Activated T-cell treated with anti-CD3 and anti-CD28 coated beads, Interleukin-2, amount 50 U/mL, for 24 hours (primary cell): ENCODE measurements at regions not wholly inside any gene's neighbourhood (a gene's known extent, or its start where the extent isn't known, plus 50 kb on each side); places are given as distances from the start of the nearest gene placed in this dataset.
"Not testable (repeated sequence)": the region's sequence is repeated elsewhere in the genome, so short reads cannot be mapped to it uniquely, and the experiment has no call there.

Source experiments
- DNase-seq: peaks from one replicate; pipeline ENCODE4 v3.0.0-alpha.2; 2020
- H3K27ac Mint-ChIP-seq: 2 replicates; pipeline ENCODE4 v1.8.0; 2020; ENCODE audit warnings: mild to moderate bottlenecking, mixed read lengths
- H3K27me3 Mint-ChIP-seq: 2 replicates; pipeline ENCODE4 v1.8.0; 2020; ENCODE audit warnings: mixed read lengths
- H3K36me3 Mint-ChIP-seq: 2 replicates; pipeline ENCODE4 v1.8.0; 2020; ENCODE audit warnings: low read depth, mixed read lengths
- H3K4me1 Mint-ChIP-seq: 2 replicates; pipeline ENCODE4 v1.8.0; 2020; ENCODE audit warnings: low read depth, mixed read lengths
- H3K4me3 Mint-ChIP-seq: 2 replicates; pipeline ENCODE4 v1.8.0; 2020; ENCODE audit warnings: mild to moderate bottlenecking, moderate library complexity, mixed read lengths
- H3K9me3 Mint-ChIP-seq: 2 replicates; pipeline ENCODE4 v1.8.0; 2020; ENCODE audit warnings: mixed read lengths

DNA sequence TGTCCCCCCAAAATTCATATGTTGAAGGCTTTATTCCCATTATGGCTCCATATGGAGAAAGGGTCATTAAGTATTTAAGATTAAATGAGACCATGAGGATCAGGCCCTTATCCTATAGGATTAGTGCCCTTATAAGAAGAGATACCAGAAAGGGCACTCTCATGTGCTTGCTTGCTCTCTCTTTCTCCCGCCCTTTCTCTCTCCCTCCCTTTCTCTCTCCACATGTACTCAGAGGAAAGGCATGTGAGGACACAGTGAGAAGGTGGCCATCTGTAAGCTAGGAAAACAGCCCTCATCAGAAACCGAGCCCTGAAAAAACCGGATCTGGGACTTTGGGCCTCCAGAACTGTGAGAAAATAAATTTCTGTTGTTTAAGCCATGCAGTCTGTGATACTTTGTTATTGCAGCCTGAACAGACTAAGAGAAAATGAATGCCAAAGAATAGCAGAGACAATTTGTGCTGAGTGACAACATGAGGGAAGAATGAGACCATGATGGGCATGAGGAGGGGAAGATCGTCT is 300.0 kb upstream of the SLC39A10 start:
- Mint-ChIP-seq H3K27ac (no peak overlapping the region), H3K4me3 (no peak overlapping the region), H3K9me3 (no peaks in the 10 kb centered on the region), H3K4me1 (peaks cover 29% of the 10 kb centered on the region), H3K27me3 (no peaks in the 10 kb centered on the region), H3K36me3 (no peaks in the 10 kb centered on the region)
- no peak for DNase-seq

DNA sequence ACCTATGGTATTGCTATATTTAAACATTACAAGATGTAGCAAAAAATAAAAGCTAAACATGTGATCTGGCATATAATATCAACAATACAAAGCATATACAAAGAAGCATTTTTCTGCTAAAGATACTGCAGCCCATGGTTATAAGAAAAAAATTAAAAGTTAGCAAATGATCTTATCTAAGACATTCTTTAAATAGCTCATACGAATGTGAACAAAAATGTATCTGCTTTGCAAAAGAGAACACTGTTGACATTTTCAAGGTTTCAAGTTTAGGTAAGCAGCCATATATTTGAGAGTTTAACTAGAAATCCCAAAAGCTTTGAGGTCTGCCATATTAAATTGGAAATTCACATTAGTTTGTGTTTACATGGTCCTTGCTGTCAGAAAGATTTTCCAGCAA is 301.0 kb upstream of the SLC39A10 start:
- no peak overlapping the region for H3K27ac Mint-ChIP-seq
- no peaks in the 10 kb centered on the region for H3K36me3 Mint-ChIP-seq
- no peak overlapping the region for H3K4me3 Mint-ChIP-seq
- H3K9me3 Mint-ChIP-seq: no peaks in the 10 kb centered on the region
- DNase-seq: no peak
- H3K4me1 Mint-ChIP-seq: peaks cover 26% of the 10 kb centered on the region
- no peaks in the 10 kb centered on the region for H3K27me3 Mint-ChIP-seq

GRCh38 chr2:195352581-195352980 is 304.4 kb upstream of the SLC39A10 start:
- Mint-ChIP-seq H3K9me3 (peaks cover 4% of the 10 kb centered on the region), H3K27ac (no peak overlapping the region), H3K4me1 (no peaks in the 10 kb centered on the region), H3K4me3 (no peak overlapping the region), H3K27me3 (no peaks in the 10 kb centered on the region), H3K36me3 (no peaks in the 10 kb centered on the region)
- no peak for DNase-seq

GRCh38 chr2:195343942-195344530 is 313.0 kb upstream of the SLC39A10 start:
- H3K4me3 Mint-ChIP-seq: no peak overlapping the region
- peaks cover 6% of the 10 kb centered on the region for H3K4me1 Mint-ChIP-seq
- DNase-seq: no peak
- no peak overlapping the region for H3K27ac Mint-ChIP-seq
- no peaks in the 10 kb centered on the region for H3K9me3 Mint-ChIP-seq
- H3K27me3 Mint-ChIP-seq: no peaks in the 10 kb centered on the region
- H3K36me3 Mint-ChIP-seq: no peaks in the 10 kb centered on the region

- DNase-seq: no peak
- Mint-ChIP-seq H3K4me1 (peaks cover 6% of the 10 kb centered on the region), H3K27me3 (no peaks in the 10 kb centered on the region), H3K4me3 (no peak overlapping the region), H3K27ac (no peak overlapping the region), H3K36me3 (no peaks in the 10 kb centered on the region), H3K9me3 (no peaks in the 10 kb centered on the region)
Measured at GRCh38 chr2:195343540-195343939, 313.5 kb upstream of the SLC39A10 start.

GRCh38 chr2:195342061-195342460 is 315.0 kb upstream of the SLC39A10 start:
- Mint-ChIP-seq H3K36me3 (no peaks in the 10 kb centered on the region), H3K27ac (no peak overlapping the region), H3K4me1 (peaks cover 6% of the 10 kb centered on the region), H3K9me3 (no peaks in the 10 kb centered on the region), H3K27me3 (no peaks in the 10 kb centered on the region), H3K4me3 (no peak overlapping the region)
- no peak for DNase-seq

DNA sequence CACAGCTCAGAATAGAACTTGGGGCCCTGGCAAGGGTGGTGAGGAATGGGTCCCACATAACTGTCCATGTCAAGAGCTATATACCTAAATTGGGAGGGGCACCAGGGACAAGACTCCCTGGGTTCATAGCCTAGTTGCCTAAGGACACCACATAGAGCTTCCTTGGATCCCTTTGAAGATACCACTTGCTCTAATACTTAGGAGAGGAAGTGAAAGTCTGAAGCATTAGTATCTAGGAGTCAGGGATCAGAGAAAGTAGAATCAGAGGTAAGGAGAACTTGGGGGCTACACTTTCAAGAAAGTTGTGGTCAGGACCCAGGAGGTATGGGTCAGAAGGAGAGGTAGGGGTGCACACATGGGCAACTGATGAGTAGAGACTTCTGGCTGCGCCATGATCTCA is 318.2 kb upstream of the SLC39A10 start:
- no peak overlapping the region for H3K27ac Mint-ChIP-seq
- no peak overlapping the region for H3K4me3 Mint-ChIP-seq
- DNase-seq: no peak
- no peaks in the 10 kb centered on the region for H3K9me3 Mint-ChIP-seq
- peaks cover 2% of the 10 kb centered on the region for H3K4me1 Mint-ChIP-seq
- H3K27me3 Mint-ChIP-seq: no peaks in the 10 kb centered on the region
- H3K36me3 Mint-ChIP-seq: no peaks in the 10 kb centered on the region

DNA sequence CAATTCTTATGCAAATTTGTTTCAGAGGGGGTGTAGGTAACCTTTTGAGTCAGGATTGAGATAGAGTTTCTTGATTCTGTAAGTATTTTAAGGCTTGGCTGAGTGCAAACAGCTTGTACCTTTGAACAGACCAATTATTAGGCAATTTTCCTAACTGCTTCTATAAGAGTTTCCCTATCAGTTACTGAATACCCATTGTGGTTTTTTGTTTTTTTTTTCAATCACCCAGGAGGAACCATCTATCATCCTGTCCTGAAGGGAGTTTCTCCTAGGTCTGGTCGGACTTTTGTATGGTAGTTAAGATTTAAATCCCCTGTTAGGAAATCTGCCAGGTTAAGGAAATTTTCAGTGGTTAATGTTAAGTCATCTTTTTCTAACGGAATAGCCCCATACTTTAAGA is 319.4 kb upstream of the SLC39A10 start:
- no peaks in the 10 kb centered on the region for H3K9me3 Mint-ChIP-seq
- no peak overlapping the region for H3K27ac Mint-ChIP-seq
- H3K4me3 Mint-ChIP-seq: no peak overlapping the region
- no peaks in the 10 kb centered on the region for H3K4me1 Mint-ChIP-seq
- H3K27me3 Mint-ChIP-seq: no peaks in the 10 kb centered on the region
- DNase-seq: no peak
- H3K36me3 Mint-ChIP-seq: no peaks in the 10 kb centered on the region

DNA sequence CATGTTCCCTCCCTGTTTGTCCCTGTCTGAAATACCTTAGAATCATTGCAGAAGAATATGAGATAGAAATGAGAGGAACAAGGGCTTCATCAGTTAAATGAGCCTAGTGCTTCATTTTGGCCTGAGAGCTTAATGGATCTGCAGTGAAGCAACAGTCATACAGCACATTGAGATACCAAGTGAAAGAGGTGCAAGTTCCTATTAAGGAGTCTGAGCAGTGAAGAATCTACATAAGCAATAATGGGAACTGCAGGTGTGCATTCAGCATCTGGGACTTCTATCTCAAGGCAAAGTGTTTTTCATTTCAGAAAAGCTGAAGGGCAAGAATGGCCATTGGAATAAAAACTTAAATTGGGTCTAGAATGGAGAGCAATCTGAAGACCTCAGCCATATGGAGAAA is 323.2 kb upstream of the SLC39A10 start:
- Mint-ChIP-seq H3K36me3 (no peaks in the 10 kb centered on the region), H3K9me3 (peaks cover 7% of the 10 kb centered on the region), H3K27ac (no peak overlapping the region), H3K4me3 (no peak overlapping the region), H3K27me3 (no peaks in the 10 kb centered on the region), H3K4me1 (peaks cover 4% of the 10 kb centered on the region)
- no peak for DNase-seq

GRCh38 chr2:195331966-195332365 is 325.1 kb upstream of the SLC39A10 start:
- H3K4me3 Mint-ChIP-seq: no peak overlapping the region
- H3K36me3 Mint-ChIP-seq: no peaks in the 10 kb centered on the region
- no peak for DNase-seq
- H3K27ac Mint-ChIP-seq: no peak overlapping the region
- H3K27me3 Mint-ChIP-seq: no peaks in the 10 kb centered on the region
- H3K4me1 Mint-ChIP-seq: peaks cover 4% of the 10 kb centered on the region
- H3K9me3 Mint-ChIP-seq: peaks cover 7% of the 10 kb centered on the region

GRCh38 chr2:195331129-195331528 is 325.9 kb upstream of the SLC39A10 start:
- no peak overlapping the region for H3K4me3 Mint-ChIP-seq

DNA sequence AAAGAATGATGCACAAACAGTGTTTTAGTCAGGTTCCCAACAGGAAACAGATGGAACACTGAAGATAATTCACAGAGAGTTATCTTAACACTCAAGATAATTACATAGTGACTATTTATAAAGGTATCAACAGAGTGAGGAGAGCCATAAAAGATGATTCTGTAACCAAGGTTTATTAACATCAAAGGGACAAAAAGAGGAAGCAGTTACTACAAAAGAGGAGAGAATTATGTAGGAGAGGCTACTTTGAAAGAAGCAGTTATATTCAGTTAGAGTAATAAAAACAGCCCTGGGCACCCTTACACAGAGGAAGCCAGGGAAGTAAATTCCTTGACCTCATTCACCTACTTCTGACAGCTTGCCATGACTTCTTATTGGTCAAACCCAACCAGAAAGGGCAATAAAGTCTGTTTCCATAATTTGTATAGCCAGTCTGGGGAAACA is 326.5 kb upstream of the SLC39A10 start:
- no peak for DNase-seq
- no peaks in the 10 kb centered on the region for H3K27me3 Mint-ChIP-seq
- H3K36me3 Mint-ChIP-seq: no peaks in the 10 kb centered on the region
- no peak overlapping the region for H3K27ac Mint-ChIP-seq
- H3K4me1 Mint-ChIP-seq: peaks cover 4% of the 10 kb centered on the region
- no peak overlapping the region for H3K4me3 Mint-ChIP-seq
- H3K9me3 Mint-ChIP-seq: peaks cover 7% of the 10 kb centered on the region

More at GRCh38 chr2:195331129-195331528, 325.9 kb upstream of the SLC39A10 start:
- no peaks in the 10 kb centered on the region for H3K27me3 Mint-ChIP-seq
- H3K9me3 Mint-ChIP-seq: peaks cover 7% of the 10 kb centered on the region
- H3K27ac Mint-ChIP-seq: no peak overlapping the region
- H3K4me1 Mint-ChIP-seq: peaks cover 4% of the 10 kb centered on the region
- no peak for DNase-seq
- H3K36me3 Mint-ChIP-seq: no peaks in the 10 kb centered on the region

- not testable (repeated sequence) for H3K27me3 Mint-ChIP-seq, H3K9me3 Mint-ChIP-seq, DNase-seq, H3K36me3 Mint-ChIP-seq, H3K4me1 Mint-ChIP-seq, H3K4me3 Mint-ChIP-seq, H3K27ac Mint-ChIP-seq
Measured at GRCh38 chr2:195329784-195330183, 327.2 kb upstream of the SLC39A10 start.

- peaks cover 10% of the 10 kb centered on the region for H3K9me3 Mint-ChIP-seq
- H3K27me3 Mint-ChIP-seq: no peaks in the 10 kb centered on the region
- H3K4me3 Mint-ChIP-seq: no peak overlapping the region
- peaks cover 4% of the 10 kb centered on the region for H3K4me1 Mint-ChIP-seq
- H3K36me3 Mint-ChIP-seq: no peaks in the 10 kb centered on the region
- no peak for DNase-seq
- H3K27ac Mint-ChIP-seq: no peak overlapping the region
Measured at GRCh38 chr2:195326537-195326936, 330.5 kb upstream of the SLC39A10 start.

DNA sequence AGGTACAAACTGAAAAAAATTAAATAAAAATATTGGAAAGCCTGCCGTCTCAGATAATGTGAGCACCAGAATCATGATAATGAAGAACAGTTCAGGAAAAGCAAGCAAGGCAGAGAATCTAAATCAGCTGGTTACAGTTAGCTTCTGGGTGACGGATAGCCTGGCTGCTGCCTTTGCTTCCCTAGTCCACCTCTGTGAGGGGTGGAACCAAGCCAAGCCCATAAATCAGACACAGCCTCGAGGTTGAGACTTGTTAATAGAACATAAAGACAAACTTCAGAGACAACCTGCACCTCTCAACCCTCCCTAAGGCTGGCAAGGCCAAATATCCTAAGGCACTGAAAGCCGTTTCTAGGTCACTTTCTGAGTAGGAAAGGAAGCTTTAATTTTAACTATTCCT is 334.7 kb upstream of the SLC39A10 start:
- DNase-seq: no peak
- Mint-ChIP-seq H3K27me3 (no peaks in the 10 kb centered on the region), H3K27ac (no peak overlapping the region), H3K4me3 (no peak overlapping the region), H3K36me3 (no peaks in the 10 kb centered on the region), H3K4me1 (peaks cover 7% of the 10 kb centered on the region), H3K9me3 (peaks cover 4% of the 10 kb centered on the region)
